ENCODE measurements at regions not wholly inside any gene's neighbourhood (a gene's known extent, or its start where the extent isn't known, plus 50 kb on each side); places are given as distances from the start of the nearest gene placed in this dataset.

GRCh38 chr4:19958848-19959247 lies 292.9 kb upstream of the SLIT2 start:
- TF ChIP-seq, protein P1, sequence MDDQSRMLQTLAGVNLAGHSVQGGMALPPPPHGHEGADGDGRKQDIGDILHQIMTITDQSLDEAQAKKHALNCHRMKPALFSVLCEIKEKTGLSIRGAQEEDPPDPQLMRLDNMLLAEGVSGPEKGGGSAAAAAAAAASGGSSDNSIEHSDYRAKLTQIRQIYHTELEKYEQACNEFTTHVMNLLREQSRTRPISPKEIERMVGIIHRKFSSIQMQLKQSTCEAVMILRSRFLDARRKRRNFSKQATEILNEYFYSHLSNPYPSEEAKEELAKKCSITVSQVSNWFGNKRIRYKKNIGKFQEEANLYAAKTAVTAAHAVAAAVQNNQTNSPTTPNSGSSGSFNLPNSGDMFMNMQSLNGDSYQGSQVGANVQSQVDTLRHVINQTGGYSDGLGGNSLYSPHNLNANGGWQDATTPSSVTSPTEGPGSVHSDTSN (IDR thresholded peaks at IDR 0.05), result no peak
- TF ChIP-seq RCOR1 (IDR thresholded peaks at IDR 0.05; ENCODE audit: low read length) (no peak), CTCF (IDR thresholded peaks at IDR 0.05) (no peak)
- TF ChIP-seq, protein P2, sequence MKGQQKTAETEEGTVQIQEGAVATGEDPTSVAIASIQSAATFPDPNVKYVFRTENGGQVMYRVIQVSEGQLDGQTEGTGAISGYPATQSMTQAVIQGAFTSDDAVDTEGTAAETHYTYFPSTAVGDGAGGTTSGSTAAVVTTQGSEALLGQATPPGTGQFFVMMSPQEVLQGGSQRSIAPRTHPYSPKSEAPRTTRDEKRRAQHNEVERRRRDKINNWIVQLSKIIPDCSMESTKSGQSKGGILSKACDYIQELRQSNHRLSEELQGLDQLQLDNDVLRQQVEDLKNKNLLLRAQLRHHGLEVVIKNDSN (IDR thresholded peaks at IDR 0.05; ENCODE audit: borderline replicate concordance, low read depth), result no peak

All from SK-N-SH (cell line).